ENCODE measurements at regions not wholly inside any gene's neighbourhood (a gene's known extent, or its start where the extent isn't known, plus 50 kb on each side); places are given as distances from the start of the nearest gene placed in this dataset.
"Not testable (repeated sequence)": the region's sequence is repeated elsewhere in the genome, so short reads cannot be mapped to it uniquely, and the experiment has no call there.

DNA sequence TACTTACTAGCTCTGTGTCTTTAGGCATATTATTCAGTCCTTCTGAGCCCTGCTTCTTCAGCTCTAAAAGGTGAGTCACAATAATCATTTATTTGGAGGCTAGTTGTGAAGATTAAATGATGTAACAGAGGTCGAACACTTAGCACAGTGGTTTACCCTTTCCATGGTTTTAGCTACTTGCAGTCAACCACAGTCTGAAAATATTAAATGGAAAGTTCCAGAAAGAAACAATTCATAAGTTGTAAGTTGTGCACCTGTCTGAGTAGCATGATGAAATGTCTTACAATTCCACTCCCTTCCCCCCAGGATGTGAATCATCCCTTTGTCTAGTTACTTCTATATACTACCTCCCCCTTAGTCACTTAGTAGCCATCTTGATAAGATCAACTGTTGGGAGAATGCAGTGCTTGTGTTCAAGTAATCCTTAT lies 217.6 kb upstream of the THUMPD2 start:
- no peak overlapping the region for H3K9ac ChIP-seq (ENCODE audit: low read depth, low read length)
- peaks cover 4% of the 10 kb centered on the region; the same call in 1 of the 2 replicates for H3K4me1 ChIP-seq (ENCODE audit: control insufficient read depth, insufficient read depth, low read length)
- no peaks in the 10 kb centered on the region for H3K27me3 ChIP-seq (ENCODE audit: control insufficient read depth, insufficient read depth, low read length)
- H3K4me3 ChIP-seq (ENCODE audit: low read depth, low read length), result no peak overlapping the region
- H3K9me3 ChIP-seq (ENCODE audit: control insufficient read depth, insufficient read depth, low read length), result no peaks in the 10 kb centered on the region
- H3K27ac ChIP-seq (ENCODE audit: low read depth, low read length), result no peak overlapping the region
- no peaks in the 10 kb centered on the region for H3K36me3 ChIP-seq (ENCODE audit: control insufficient read depth, insufficient read depth, low read length)

GRCh38 chr2:39995005-39995737 lies 216.1 kb upstream of the THUMPD2 start:
- H3K4me1 ChIP-seq (ENCODE audit: control insufficient read depth, insufficient read depth, low read length), result peaks cover 19% of the 10 kb centered on the region
- H3K9me3 ChIP-seq (ENCODE audit: control insufficient read depth, insufficient read depth, low read length), result no peaks in the 10 kb centered on the region
- no peak overlapping the region for H3K9ac ChIP-seq (ENCODE audit: low read depth, low read length)
- no peaks in the 10 kb centered on the region for H3K27me3 ChIP-seq (ENCODE audit: control insufficient read depth, insufficient read depth, low read length)
- no peaks in the 10 kb centered on the region for H3K36me3 ChIP-seq (ENCODE audit: control insufficient read depth, insufficient read depth, low read length)
- no peak overlapping the region for H3K27ac ChIP-seq (ENCODE audit: low read depth, low read length)
- H3K4me3 ChIP-seq (ENCODE audit: low read depth, low read length), result no peak overlapping the region

DNA sequence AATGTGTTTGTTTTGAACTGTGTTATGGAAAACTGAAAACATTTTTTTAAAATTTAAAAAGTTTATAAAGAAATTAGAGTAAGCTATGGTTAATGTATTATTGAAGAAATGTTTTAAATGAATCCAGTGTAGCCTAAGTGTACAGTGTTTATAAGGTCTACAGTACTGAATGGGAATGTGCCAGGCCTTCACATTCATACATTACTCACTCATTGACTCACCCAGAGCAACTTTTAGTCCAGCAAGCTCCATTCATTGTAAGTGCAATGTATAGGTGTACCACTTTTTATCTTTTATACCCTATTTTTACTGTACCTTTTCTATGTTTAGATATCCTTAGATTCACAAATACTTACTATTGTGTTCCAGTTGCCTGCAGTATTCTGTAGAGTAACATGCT lies 215.1 kb upstream of the THUMPD2 start:
- H3K36me3 ChIP-seq (ENCODE audit: control insufficient read depth, insufficient read depth, low read length), result no peaks in the 10 kb centered on the region
- no peak overlapping the region for H3K4me3 ChIP-seq (ENCODE audit: low read depth, low read length)
- H3K27ac ChIP-seq (ENCODE audit: low read depth, low read length), result no peak overlapping the region
- no peaks in the 10 kb centered on the region for H3K27me3 ChIP-seq (ENCODE audit: control insufficient read depth, insufficient read depth, low read length)
- H3K4me1 ChIP-seq (ENCODE audit: control insufficient read depth, insufficient read depth, low read length), result peaks cover 20% of the 10 kb centered on the region
- no peaks in the 10 kb centered on the region for H3K9me3 ChIP-seq (ENCODE audit: control insufficient read depth, insufficient read depth, low read length)
- no peak overlapping the region for H3K9ac ChIP-seq (ENCODE audit: low read depth, low read length)

DNA sequence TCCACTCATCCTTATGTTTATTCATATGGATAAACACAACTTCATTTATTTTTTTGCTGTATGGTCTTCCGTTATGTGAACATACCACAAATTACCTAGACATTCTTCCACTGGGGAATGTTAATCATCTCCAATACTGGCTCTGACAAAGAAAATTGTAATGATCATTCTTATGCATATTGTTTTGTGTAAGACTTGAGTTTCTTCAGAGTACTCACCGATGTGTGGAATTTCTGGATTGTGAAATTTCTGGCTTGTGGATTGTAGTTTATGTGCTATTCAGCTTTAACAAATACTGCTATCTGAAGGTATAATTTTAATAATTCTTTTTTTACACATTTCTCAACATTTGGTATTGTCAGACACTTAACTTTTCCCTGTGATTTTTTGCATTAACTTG lies 212.2 kb upstream of the THUMPD2 start:
- H3K4me1 ChIP-seq (ENCODE audit: control insufficient read depth, insufficient read depth, low read length), result peaks cover 20% of the 10 kb centered on the region
- no peak overlapping the region for H3K4me3 ChIP-seq (ENCODE audit: low read depth, low read length)
- H3K27ac ChIP-seq (ENCODE audit: low read depth, low read length), result no peak overlapping the region
- H3K9ac ChIP-seq (ENCODE audit: low read depth, low read length), result no peak overlapping the region
- no peaks in the 10 kb centered on the region for H3K27me3 ChIP-seq (ENCODE audit: control insufficient read depth, insufficient read depth, low read length)
- H3K36me3 ChIP-seq (ENCODE audit: control insufficient read depth, insufficient read depth, low read length), result no peaks in the 10 kb centered on the region
- H3K9me3 ChIP-seq (ENCODE audit: control insufficient read depth, insufficient read depth, low read length), result no peaks in the 10 kb centered on the region

GRCh38 chr2:39990335-39990900 lies 211.4 kb upstream of the THUMPD2 start:
- H3K4me1 ChIP-seq (ENCODE audit: control insufficient read depth, insufficient read depth, low read length), result peaks cover 20% of the 10 kb centered on the region
- H3K27me3 ChIP-seq (ENCODE audit: control insufficient read depth, insufficient read depth, low read length), result no peaks in the 10 kb centered on the region
- H3K4me3 ChIP-seq (ENCODE audit: low read depth, low read length), result no peak overlapping the region
- H3K36me3 ChIP-seq (ENCODE audit: control insufficient read depth, insufficient read depth, low read length), result no peaks in the 10 kb centered on the region
- no peak overlapping the region for H3K9ac ChIP-seq (ENCODE audit: low read depth, low read length)
- peak overlapping the region; percentile 11 for H3K27ac ChIP-seq (ENCODE audit: low read depth, low read length)
- H3K9me3 ChIP-seq (ENCODE audit: control insufficient read depth, insufficient read depth, low read length), result no peaks in the 10 kb centered on the region

DNA sequence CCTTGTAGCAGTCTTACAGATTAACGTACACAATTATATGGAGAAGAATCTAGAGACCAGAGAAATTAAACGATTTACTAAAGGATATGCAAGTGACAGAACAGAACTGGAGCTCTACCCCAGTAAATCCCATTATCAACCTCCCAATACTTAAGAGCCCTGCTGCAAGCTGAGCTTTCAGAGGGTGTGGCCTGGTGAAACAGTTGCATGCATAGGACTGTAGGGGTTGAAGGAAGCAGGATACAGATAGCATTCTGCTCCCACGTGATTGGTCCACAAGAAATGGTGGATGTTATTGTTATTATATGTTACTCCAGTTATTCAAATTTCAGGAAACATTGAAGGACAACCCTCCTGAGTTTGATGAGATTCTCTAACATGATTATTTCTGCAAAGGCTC lies 210.8 kb upstream of the THUMPD2 start:
- Histone ChIP-seq H3K4me1 (ENCODE audit: control insufficient read depth, insufficient read depth, low read length) (peaks cover 20% of the 10 kb centered on the region), H3K4me3 (ENCODE audit: low read depth, low read length) (no peak overlapping the region), H3K9ac (ENCODE audit: low read depth, low read length) (no peak overlapping the region), H3K27ac (ENCODE audit: low read depth, low read length) (no peak overlapping the region), H3K9me3 (ENCODE audit: control insufficient read depth, insufficient read depth, low read length) (no peaks in the 10 kb centered on the region), H3K36me3 (ENCODE audit: control insufficient read depth, insufficient read depth, low read length) (no peaks in the 10 kb centered on the region), H3K27me3 (ENCODE audit: control insufficient read depth, insufficient read depth, low read length) (no peaks in the 10 kb centered on the region)

GRCh38 chr2:39981883-39982311 lies 202.8 kb upstream of the THUMPD2 start:
- Histone ChIP-seq H3K4me1 (ENCODE audit: control insufficient read depth, insufficient read depth, low read length) (no peaks in the 10 kb centered on the region), H3K27me3 (ENCODE audit: control insufficient read depth, insufficient read depth, low read length) (no peaks in the 10 kb centered on the region), H3K9me3 (ENCODE audit: control insufficient read depth, insufficient read depth, low read length) (no peaks in the 10 kb centered on the region; the same call in 1 of the 2 replicates), H3K4me3 (ENCODE audit: low read depth, low read length) (no peak overlapping the region), H3K36me3 (ENCODE audit: control insufficient read depth, insufficient read depth, low read length) (no peaks in the 10 kb centered on the region), H3K9ac (ENCODE audit: low read depth, low read length) (no peak overlapping the region), H3K27ac (ENCODE audit: low read depth, low read length) (no peak overlapping the region)

DNA sequence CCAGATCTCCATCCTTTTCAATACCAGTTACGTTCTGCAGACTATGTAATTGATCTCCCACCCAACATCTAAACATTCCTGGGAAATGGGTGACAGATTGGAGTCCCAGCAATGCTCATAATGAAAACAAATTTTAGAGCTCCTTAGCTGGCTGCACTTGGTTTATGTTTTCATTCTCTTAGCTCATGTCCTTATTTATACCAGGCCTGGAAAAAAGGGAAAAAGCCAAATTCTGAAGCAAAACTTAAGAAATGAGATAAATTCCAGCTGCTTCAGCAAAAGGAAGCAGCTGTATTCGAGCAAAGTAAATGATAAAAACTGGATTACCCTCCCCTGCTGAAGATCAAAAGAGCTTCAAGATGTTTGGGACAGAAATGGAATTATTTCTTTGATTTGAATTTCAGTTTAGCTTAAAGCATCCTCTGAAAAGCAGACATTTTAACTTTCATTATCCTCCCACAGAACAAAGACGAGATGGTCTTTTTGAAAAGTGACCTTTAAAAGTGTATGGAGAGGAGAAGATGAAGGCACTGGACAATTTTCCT lies 196.5 kb upstream of the THUMPD2 start:
- no peak overlapping the region for H3K4me3 ChIP-seq (ENCODE audit: low read depth, low read length)
- no peaks in the 10 kb centered on the region for H3K4me1 ChIP-seq (ENCODE audit: control insufficient read depth, insufficient read depth, low read length)
- no peaks in the 10 kb centered on the region for H3K36me3 ChIP-seq (ENCODE audit: control insufficient read depth, insufficient read depth, low read length)
- H3K9me3 ChIP-seq (ENCODE audit: control insufficient read depth, insufficient read depth, low read length), result no peaks in the 10 kb centered on the region
- no peak overlapping the region for H3K27ac ChIP-seq (ENCODE audit: low read depth, low read length)
- H3K27me3 ChIP-seq (ENCODE audit: control insufficient read depth, insufficient read depth, low read length), result no peaks in the 10 kb centered on the region
- H3K9ac ChIP-seq (ENCODE audit: low read depth, low read length), result no peak overlapping the region

GRCh38 chr2:39968037-39968436 lies 189.0 kb upstream of the THUMPD2 start:
- no peak overlapping the region for H3K9ac ChIP-seq (ENCODE audit: low read depth, low read length)
- H3K36me3 ChIP-seq (ENCODE audit: control insufficient read depth, insufficient read depth, low read length), result no peaks in the 10 kb centered on the region
- H3K4me1 ChIP-seq (ENCODE audit: control insufficient read depth, insufficient read depth, low read length), result no peaks in the 10 kb centered on the region

DNA sequence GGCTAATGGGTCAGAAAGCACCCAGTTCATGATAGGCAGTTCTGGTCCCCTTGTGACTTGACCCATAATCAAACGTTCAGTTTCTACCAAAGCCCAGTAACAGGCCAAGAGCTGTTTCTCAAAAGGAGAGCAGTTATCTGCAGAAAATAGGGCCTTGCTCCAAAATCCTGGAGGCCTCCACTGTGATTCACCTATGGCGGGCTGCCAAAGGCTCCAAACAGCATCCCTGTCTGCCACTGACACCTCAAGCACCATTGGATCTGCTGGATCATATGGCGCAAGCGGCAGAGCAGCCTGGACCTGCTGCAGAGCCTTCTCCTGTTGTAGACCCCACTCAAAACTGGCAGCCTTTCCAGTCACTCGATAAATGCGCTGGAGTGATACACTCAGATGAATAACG lies 181.6 kb upstream of the THUMPD2 start:
- not testable (repeated sequence) for H3K9me3 ChIP-seq (ENCODE audit: control insufficient read depth, insufficient read depth, low read length); H3K4me3 ChIP-seq (ENCODE audit: low read depth, low read length); H3K4me1 ChIP-seq (ENCODE audit: control insufficient read depth, insufficient read depth, low read length); H3K27me3 ChIP-seq (ENCODE audit: control insufficient read depth, insufficient read depth, low read length); H3K27ac ChIP-seq (ENCODE audit: low read depth, low read length); H3K9ac ChIP-seq (ENCODE audit: low read depth, low read length); H3K36me3 ChIP-seq (ENCODE audit: control insufficient read depth, insufficient read depth, low read length)

More at GRCh38 chr2:39968037-39968436, 189.0 kb upstream of the THUMPD2 start:
- Histone ChIP-seq H3K4me3 (ENCODE audit: low read depth, low read length) (no peak overlapping the region), H3K9me3 (ENCODE audit: control insufficient read depth, insufficient read depth, low read length) (0 out of 2 replicates have a peak, but pooled peaks cover 4% of the 10 kb centered on the region), H3K27ac (ENCODE audit: low read depth, low read length) (no peak overlapping the region), H3K27me3 (ENCODE audit: control insufficient read depth, insufficient read depth, low read length) (no peaks in the 10 kb centered on the region)

DNA sequence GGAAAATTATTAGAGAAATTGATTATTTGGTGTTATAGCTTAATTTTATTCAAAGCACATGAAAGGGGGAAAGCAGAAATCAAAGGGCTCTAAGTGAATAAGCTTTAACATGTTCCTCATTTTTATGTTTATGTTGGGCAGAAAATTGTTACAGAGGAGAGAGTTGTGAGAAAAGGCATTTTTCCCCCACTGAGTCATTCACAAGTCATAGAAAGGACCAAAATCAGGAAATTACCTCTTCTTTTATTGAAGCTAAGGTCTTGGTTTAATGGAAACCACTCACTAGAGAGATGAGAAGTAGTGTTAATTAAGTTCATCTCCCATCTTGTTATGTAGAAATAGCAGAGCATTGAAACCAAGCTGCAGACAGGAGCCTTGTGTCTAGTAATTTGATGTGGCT lies 175.3 kb upstream of the THUMPD2 start:
- Histone ChIP-seq H3K4me3 (ENCODE audit: low read depth, low read length) (no peak overlapping the region), H3K27ac (ENCODE audit: low read depth, low read length) (no peak overlapping the region), H3K27me3 (ENCODE audit: control insufficient read depth, insufficient read depth, low read length) (no peaks in the 10 kb centered on the region), H3K4me1 (ENCODE audit: control insufficient read depth, insufficient read depth, low read length) (peaks cover 5% of the 10 kb centered on the region), H3K36me3 (ENCODE audit: control insufficient read depth, insufficient read depth, low read length) (no peaks in the 10 kb centered on the region), H3K9me3 (ENCODE audit: control insufficient read depth, insufficient read depth, low read length) (no peaks in the 10 kb centered on the region), H3K9ac (ENCODE audit: low read depth, low read length) (no peak overlapping the region)
